ENCODE measurements at regions not wholly inside any gene's neighbourhood (a gene's known extent, or its start where the extent isn't known, plus 50 kb on each side); places are given as distances from the start of the nearest gene placed in this dataset.

- no peak overlapping the region for H3K18ac ChIP-seq (ENCODE audit: extremely low read depth, low read length)
- no peak overlapping the region for H3K23ac ChIP-seq (ENCODE audit: insufficient read length)
- no peaks in the 10 kb centered on the region for H3K23me2 ChIP-seq (ENCODE audit: low read depth, low read length)
- H3K9ac ChIP-seq (replicated peaks in 1 of 4; ENCODE audit: extremely low read depth in 1 of 4, low read depth in 3 of 4, low read length in 3 of 4): no peak overlapping the region
- no peak overlapping the region for H3K14ac ChIP-seq (ENCODE audit: insufficient read length)
- H2BK20ac ChIP-seq (ENCODE audit: low read length): no peak overlapping the region
- no peak overlapping the region for H4K5ac ChIP-seq (ENCODE audit: insufficient read length, low read depth, low read length)
- no peak overlapping the region for H4K91ac ChIP-seq (replicated peaks; ENCODE audit: insufficient read length, low read length)
- no peaks in the 10 kb centered on the region for H3K9me3 ChIP-seq (ENCODE audit: insufficient read depth in 2 of 2, low read depth in 1 of 2, low read length in 1 of 2)
- no peak overlapping the region for H2AK5ac ChIP-seq (ENCODE audit: low read depth, low read length)
- no peak overlapping the region for H2BK12ac ChIP-seq (ENCODE audit: low read depth, low read length)
- H3K56ac ChIP-seq (replicated peaks; ENCODE audit: insufficient read length, low read depth, low read length): no peak overlapping the region
- H2BK5ac ChIP-seq (ENCODE audit: low read depth, low read length): no peak overlapping the region
- no peaks in the 10 kb centered on the region; a peak in 1 of 7 replicates for H3K4me1 ChIP-seq (replicated peaks in 1 of 4; ENCODE audit: control insufficient read depth in 3 of 4, insufficient read depth in 4 of 4, low read length in 3 of 4)
- no peak overlapping the region for H2BK120ac ChIP-seq (replicated peaks; ENCODE audit: low read depth, low read length)
- no peaks in the 10 kb centered on the region for H3K79me2 ChIP-seq (ENCODE audit: control insufficient read depth in 1 of 2, insufficient read depth in 2 of 2, low read length in 2 of 2)
- no peak overlapping the region for H2BK15ac ChIP-seq (ENCODE audit: low read length)
- no peak overlapping the region for H4K8ac ChIP-seq (ENCODE audit: extremely low read depth, insufficient read depth, low read length)
- H3K4me2 ChIP-seq (ENCODE audit: insufficient read depth in 1 of 2, low read depth in 2 of 2, low read length in 2 of 2): no peak overlapping the region
- H3K36me3 ChIP-seq (ENCODE audit: control insufficient read depth in 2 of 4, insufficient read depth in 4 of 4, low read length in 3 of 4): no peaks in the 10 kb centered on the region
- DNase-seq (ENCODE audit: low read depth in 1 of 2, low spot score in 2 of 2): no peak
- no peaks in the 10 kb centered on the region for H3K27me3 ChIP-seq (replicated peaks in 1 of 4; ENCODE audit: control insufficient read depth in 3 of 4, extremely low read depth in 1 of 4, insufficient read depth in 3 of 4, low read length in 3 of 4)
- peak overlapping the region; percentile 69 for H3K4ac ChIP-seq (replicated peaks; ENCODE audit: insufficient read length, low read depth, low read length)
- no peak overlapping the region for H3K27ac ChIP-seq (ENCODE audit: low read depth, low read length)
- no peaks in the 10 kb centered on the region for H3K79me1 ChIP-seq (ENCODE audit: low read depth, low read length)
- H2AFZ ChIP-seq (ENCODE audit: low read length): no peak overlapping the region
- FAIRE-seq: no peak
- ChIA-PET CTCF (ENCODE audit: partially characterized antibody) (interaction anchor here (0.9 kb wide), 1 partner anchor 11 kb away, joined by 3 read pairs; no protein-coding TSS in a partner anchor), POLR2A (ENCODE audit: partially characterized antibody) (no interaction called here)
- H4K20me1 ChIP-seq (replicated peaks in 1 of 2; ENCODE audit: control insufficient read depth in 1 of 2, insufficient read depth in 2 of 2, low read length in 2 of 2): no peaks in the 10 kb centered on the region
- no peak overlapping the region for H3K4me3 ChIP-seq (ENCODE audit: extremely low read depth in 1 of 4, insufficient read depth in 2 of 4, low read depth in 3 of 4, low read length in 4 of 4)
- TF ChIP-seq RAD21 (IDR thresholded peaks at IDR 0.05 in 1 of 2, conservative IDR thresholded peaks at IDR 0.05 in 1 of 2; ENCODE audit: low read depth in 2 of 2, low read length in 2 of 2) (no peak), SP4 (IDR thresholded peaks at IDR 0.05; ENCODE audit: low read length) (no peak), SRF (IDR thresholded peaks at IDR 0.05; ENCODE audit: low read depth, low read length) (no peak), BCL11A (IDR thresholded peaks at IDR 0.05; ENCODE audit: low read depth in 2 of 2, low read length in 2 of 2) (no peak), SAP30 (IDR thresholded peaks at IDR 0.05; ENCODE audit: insufficient read depth, insufficient replicate concordance, low read length) (no peak), YY1 (IDR thresholded peaks at IDR 0.05; ENCODE audit: low read depth, low read length) (no peak), RNF2 (IDR thresholded peaks at IDR 0.05; ENCODE audit: borderline replicate concordance, low read depth, low read length, missing control alignments, poor library complexity, severe bottlenecking) (no peak), CTBP2 (IDR thresholded peaks at IDR 0.05; ENCODE audit: borderline replicate concordance, insufficient read depth, insufficient read length, low read length) (no peak), MAX (IDR thresholded peaks at IDR 0.05) (no peak)
These were observed 65.3 kb upstream of the ZNF804B start for GRCh38 chr7:88694207-88694606.
